Activated gamma-delta T cell treated with anti-CD3 and anti-CD28 coated beads, Interleukin-2, amount 50 U/mL, for 16 hours (primary cell): ENCODE measurements at regions not wholly inside any gene's neighbourhood (a gene's known extent, or its start where the extent isn't known, plus 50 kb on each side); places are given as distances from the start of the nearest gene placed in this dataset.

Source experiments
- DNase-seq: peaks from one replicate; pipeline ENCODE4 v3.0.0-alpha.2; 2020; ENCODE audit warnings: low read depth

GRCh38 chr3:59339818-59340217 is 290.0 kb upstream of the CFAP20DC start:
- DNase-seq = no peak

GRCh38 chr3:59338934-59339333 is 289.1 kb upstream of the CFAP20DC start:
- no peak for DNase-seq

GRCh38 chr3:59335338-59335737 is 285.5 kb upstream of the CFAP20DC start:
- DNase-seq = no peak

GRCh38 chr3:59334585-59334984 is 284.8 kb upstream of the CFAP20DC start:
- DNase-seq = no peak

- no peak for DNase-seq
Measured at GRCh38 chr3:59327376-59327808, 277.6 kb upstream of the CFAP20DC start.

GRCh38 chr3:59326246-59327024 is 276.6 kb upstream of the CFAP20DC start:
- DNase-seq = no peak

- no peak for DNase-seq
Measured at GRCh38 chr3:59321881-59322540, 272.2 kb upstream of the CFAP20DC start.

- no peak for DNase-seq
Measured at GRCh38 chr3:59320080-59320479, 270.3 kb upstream of the CFAP20DC start.

- DNase-seq = no peak
Measured at GRCh38 chr3:59319442-59319841, 269.6 kb upstream of the CFAP20DC start.

GRCh38 chr3:59318881-59319280 is 269.1 kb upstream of the CFAP20DC start:
- no peak for DNase-seq

- no peak for DNase-seq
Measured at GRCh38 chr3:59317386-59317785, 267.6 kb upstream of the CFAP20DC start.

- DNase-seq = no peak
Measured at GRCh38 chr3:59316688-59317275, 267.0 kb upstream of the CFAP20DC start.

- peak; percentile 1 for DNase-seq
Measured at GRCh38 chr3:59313365-59313764, 263.5 kb upstream of the CFAP20DC start.

GRCh38 chr3:59311231-59311630 is 261.4 kb upstream of the CFAP20DC start:
- no peak for DNase-seq

GRCh38 chr3:59310736-59311135 is 260.9 kb upstream of the CFAP20DC start:
- DNase-seq = no peak

GRCh38 chr3:59308684-59309083 is 258.9 kb upstream of the CFAP20DC start:
- no peak for DNase-seq

GRCh38 chr3:59308001-59308400 is 258.2 kb upstream of the CFAP20DC start:
- no peak for DNase-seq

- no peak for DNase-seq
Measured at GRCh38 chr3:59306436-59306835, 256.6 kb upstream of the CFAP20DC start.

GRCh38 chr3:59304296-59304695 is 254.5 kb upstream of the CFAP20DC start:
- DNase-seq = no peak

GRCh38 chr3:59303452-59303851 is 253.6 kb upstream of the CFAP20DC start:
- DNase-seq = no peak

GRCh38 chr3:59302442-59302841 is 252.6 kb upstream of the CFAP20DC start:
- no peak for DNase-seq

GRCh38 chr3:59300733-59301132 is 250.9 kb upstream of the CFAP20DC start:
- DNase-seq = no peak

- no peak for DNase-seq
Measured at GRCh38 chr3:59299561-59299960, 249.7 kb upstream of the CFAP20DC start.
